ENCODE measurements at regions not wholly inside any gene's neighbourhood (a gene's known extent, or its start where the extent isn't known, plus 50 kb on each side); places are given as distances from the start of the nearest gene placed in this dataset.

GRCh38 chr12:126770188-126770587 lies 1496.8 kb upstream of the TMEM132C start:
- TF ChIP-seq POLR2A (IDR thresholded peaks at IDR 0.05) (no peak), CTCF (IDR thresholded peaks at IDR 0.05 in 8 of 11, conservative IDR thresholded peaks at IDR 0.05 in 3 of 11) (no peak)
